ENCODE measurements at regions not wholly inside any gene's neighbourhood (a gene's known extent, or its start where the extent isn't known, plus 50 kb on each side); places are given as distances from the start of the nearest gene placed in this dataset.

DNA sequence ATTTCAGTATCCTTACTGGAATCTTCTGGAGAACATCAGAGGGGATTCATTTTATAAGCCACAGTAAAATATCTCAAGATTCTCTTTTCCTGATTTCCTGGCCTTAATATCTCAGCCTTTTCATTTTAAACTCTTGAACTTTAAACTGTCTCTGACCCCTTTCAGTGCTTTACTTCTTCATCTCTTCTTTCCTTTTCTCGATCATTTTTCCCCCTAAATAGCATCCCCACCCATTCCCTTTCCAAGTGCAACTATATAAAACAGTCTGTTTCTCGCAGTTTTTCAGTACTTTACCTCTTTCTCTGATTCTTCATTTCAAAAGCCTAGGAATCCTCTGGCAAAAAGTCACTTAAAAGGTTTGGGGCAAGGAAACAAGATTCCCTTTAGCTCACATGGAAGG lies 80.5 kb downstream of the PALM2AKAP2 start:
- WGBS, result 80% methylated on average over 2 of the region's 2 CpGs
- no peak for DNase-seq (ENCODE audit: low spot score in 2 of 2)
- Histone ChIP-seq H3K36me3 (no peaks in the 10 kb centered on the region), H3K27me3 (no peaks in the 10 kb centered on the region), H3K9me3 (no peaks in the 10 kb centered on the region), H3K27ac (no peak overlapping the region), H3K4me1 (peaks cover 16% of the 10 kb centered on the region), H3K4me3 (no peak overlapping the region)
- TF ChIP-seq POLR2AphosphoS5 (IDR thresholded peaks at IDR 0.05) (no peak), POLR2A (IDR thresholded peaks at IDR 0.05) (no peak), EP300 (IDR thresholded peaks at IDR 0.05) (no peak)
- TF ChIP-seq, protein P1, sequence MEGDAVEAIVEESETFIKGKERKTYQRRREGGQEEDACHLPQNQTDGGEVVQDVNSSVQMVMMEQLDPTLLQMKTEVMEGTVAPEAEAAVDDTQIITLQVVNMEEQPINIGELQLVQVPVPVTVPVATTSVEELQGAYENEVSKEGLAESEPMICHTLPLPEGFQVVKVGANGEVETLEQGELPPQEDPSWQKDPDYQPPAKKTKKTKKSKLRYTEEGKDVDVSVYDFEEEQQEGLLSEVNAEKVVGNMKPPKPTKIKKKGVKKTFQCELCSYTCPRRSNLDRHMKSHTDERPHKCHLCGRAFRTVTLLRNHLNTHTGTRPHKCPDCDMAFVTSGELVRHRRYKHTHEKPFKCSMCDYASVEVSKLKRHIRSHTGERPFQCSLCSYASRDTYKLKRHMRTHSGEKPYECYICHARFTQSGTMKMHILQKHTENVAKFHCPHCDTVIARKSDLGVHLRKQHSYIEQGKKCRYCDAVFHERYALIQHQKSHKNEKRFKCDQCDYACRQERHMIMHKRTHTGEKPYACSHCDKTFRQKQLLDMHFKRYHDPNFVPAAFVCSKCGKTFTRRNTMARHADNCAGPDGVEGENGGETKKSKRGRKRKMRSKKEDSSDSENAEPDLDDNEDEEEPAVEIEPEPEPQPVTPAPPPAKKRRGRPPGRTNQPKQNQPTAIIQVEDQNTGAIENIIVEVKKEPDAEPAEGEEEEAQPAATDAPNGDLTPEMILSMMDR (IDR thresholded peaks at IDR 0.05), result no peak

DNA sequence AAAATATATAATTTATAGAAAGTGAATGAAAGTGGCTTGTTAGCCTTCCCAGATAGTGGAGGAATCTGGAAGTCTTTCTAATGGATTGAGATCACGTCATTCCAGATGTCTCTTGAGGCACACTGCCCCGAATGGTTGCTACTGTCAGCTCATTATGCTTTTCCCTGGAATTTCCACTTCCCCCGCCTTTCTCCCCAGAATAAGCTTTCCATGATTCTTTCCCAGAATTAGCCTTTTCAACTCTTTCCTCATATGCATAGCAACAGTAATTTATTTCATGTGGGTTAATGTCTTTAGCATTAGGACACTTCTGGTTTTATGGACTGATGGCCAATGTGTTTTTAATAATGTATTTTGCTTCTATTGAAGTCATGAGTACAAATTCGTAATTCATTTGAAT lies 81.5 kb downstream of the PALM2AKAP2 start:
- no peaks in the 10 kb centered on the region for H3K9me3 ChIP-seq
- TF ChIP-seq, protein P1 (IDR thresholded peaks at IDR 0.05), result no peak
- TF ChIP-seq EP300 (IDR thresholded peaks at IDR 0.05) (no peak), POLR2AphosphoS5 (IDR thresholded peaks at IDR 0.05) (no peak), POLR2A (IDR thresholded peaks at IDR 0.05) (no peak)
- H3K36me3 ChIP-seq, result no peaks in the 10 kb centered on the region
- no peak overlapping the region for H3K4me3 ChIP-seq
- H3K27me3 ChIP-seq, result no peaks in the 10 kb centered on the region
- peak in 1 of 2 donors; percentile 63 for DNase-seq (ENCODE audit: low spot score in 2 of 2)
- H3K4me1 ChIP-seq, result peaks cover 16% of the 10 kb centered on the region
- H3K27ac ChIP-seq, result peak overlapping the region; percentile 54
- WGBS, result 27% methylated on average over 4 of the region's 4 CpGs

DNA sequence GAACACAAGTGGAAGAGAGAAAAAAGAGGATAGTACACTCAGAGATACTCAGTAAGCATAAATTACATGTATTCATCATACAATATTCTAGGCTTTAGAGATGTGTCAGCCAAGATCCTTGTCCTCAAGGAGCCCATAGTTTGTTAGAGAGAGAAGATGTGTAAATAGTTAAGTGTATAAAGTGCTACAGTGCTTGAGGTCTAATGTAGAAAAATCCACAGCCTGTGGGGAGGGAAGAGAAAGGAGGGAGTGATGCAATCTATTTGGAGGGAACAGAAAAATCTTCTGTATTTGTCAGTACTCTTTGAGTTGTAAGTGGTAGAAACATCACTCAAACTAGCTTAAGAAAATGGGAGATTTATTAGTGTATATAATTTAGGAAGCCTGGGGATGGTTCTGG lies 81.9 kb downstream of the PALM2AKAP2 start:
- no peak for DNase-seq (ENCODE audit: low spot score in 2 of 2)

DNA sequence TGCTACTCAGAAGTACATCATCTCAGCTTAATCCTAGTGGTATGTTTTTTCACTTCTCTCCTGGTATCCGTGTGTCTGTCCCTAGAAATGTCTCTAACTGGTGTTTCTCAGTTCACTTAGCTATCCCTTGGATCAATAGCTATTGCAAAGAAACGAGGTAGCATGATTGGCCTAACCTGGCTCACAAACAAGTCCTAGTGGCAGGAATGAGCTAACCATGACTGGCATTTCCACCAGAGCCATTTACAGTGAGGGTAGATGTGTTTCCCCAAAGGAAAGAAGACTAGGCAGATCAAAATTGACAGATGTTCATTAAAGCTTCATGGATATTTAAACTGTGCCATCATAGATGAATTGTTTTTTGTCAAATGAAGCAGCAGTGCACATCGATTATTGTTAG lies 82.5 kb downstream of the PALM2AKAP2 start:
- TF ChIP-seq, protein P1 (IDR thresholded peaks at IDR 0.05), result no peak
- TF ChIP-seq POLR2AphosphoS5 (IDR thresholded peaks at IDR 0.05), result no peak
- TF ChIP-seq EP300 (IDR thresholded peaks at IDR 0.05), result no peak
- no peak for TF ChIP-seq POLR2A (IDR thresholded peaks at IDR 0.05)
- Histone ChIP-seq H3K9me3 (no peaks in the 10 kb centered on the region), H3K27ac (peak overlapping the region; percentile 54), H3K4me3 (no peak overlapping the region), H3K27me3 (no peaks in the 10 kb centered on the region), H3K36me3 (no peaks in the 10 kb centered on the region), H3K4me1 (peaks cover 16% of the 10 kb centered on the region)
- 82% methylated on average over 3 of the region's 3 CpGs for WGBS
- no peak for DNase-seq (ENCODE audit: low spot score in 2 of 2)

More for the DNA sequence above, 81.9 kb downstream of the PALM2AKAP2 start:
- Histone ChIP-seq H3K4me1 (peaks cover 16% of the 10 kb centered on the region), H3K27ac (peak overlapping the region; percentile 54), H3K36me3 (no peaks in the 10 kb centered on the region), H3K4me3 (no peak overlapping the region), H3K9me3 (no peaks in the 10 kb centered on the region), H3K27me3 (no peaks in the 10 kb centered on the region)
- TF ChIP-seq POLR2A (IDR thresholded peaks at IDR 0.05) (no peak), POLR2AphosphoS5 (IDR thresholded peaks at IDR 0.05) (no peak), EP300 (IDR thresholded peaks at IDR 0.05) (no peak)

DNA sequence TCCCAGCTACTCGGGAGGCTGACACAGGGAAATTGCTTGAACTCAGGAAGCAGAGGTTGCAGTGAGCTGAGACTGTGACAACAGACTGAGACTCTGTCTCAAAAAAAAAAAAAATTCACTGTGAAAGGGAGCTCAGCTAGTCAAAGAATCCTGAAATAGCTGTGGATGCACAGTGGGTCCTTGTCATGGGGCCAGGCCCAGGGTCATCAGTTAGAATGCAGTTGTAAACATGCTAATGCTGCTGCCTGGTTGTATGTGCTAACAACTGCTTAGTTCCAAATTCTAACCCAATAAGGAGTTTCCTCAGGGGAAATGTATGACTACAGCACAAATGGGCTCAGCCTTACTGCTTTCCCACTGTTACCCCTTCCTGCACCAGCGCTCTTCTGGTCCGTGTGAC lies 84.0 kb downstream of the PALM2AKAP2 start:
- no peak for TF ChIP-seq POLR2AphosphoS5 (IDR thresholded peaks at IDR 0.05)
- no peak for TF ChIP-seq POLR2A (IDR thresholded peaks at IDR 0.05)
- TF ChIP-seq, protein P1 (IDR thresholded peaks at IDR 0.05), result no peak
- no peak overlapping the region for H3K27ac ChIP-seq
- WGBS, result 86% methylated on average over 3 of the region's 3 CpGs
- no peaks in the 10 kb centered on the region for H3K9me3 ChIP-seq
- H3K36me3 ChIP-seq, result no peaks in the 10 kb centered on the region
- H3K4me3 ChIP-seq, result no peak overlapping the region
- peaks cover 3% of the 10 kb centered on the region for H3K27me3 ChIP-seq
- H3K4me1 ChIP-seq, result peaks cover 19% of the 10 kb centered on the region
- no peak for DNase-seq (ENCODE audit: low spot score in 2 of 2)

DNA sequence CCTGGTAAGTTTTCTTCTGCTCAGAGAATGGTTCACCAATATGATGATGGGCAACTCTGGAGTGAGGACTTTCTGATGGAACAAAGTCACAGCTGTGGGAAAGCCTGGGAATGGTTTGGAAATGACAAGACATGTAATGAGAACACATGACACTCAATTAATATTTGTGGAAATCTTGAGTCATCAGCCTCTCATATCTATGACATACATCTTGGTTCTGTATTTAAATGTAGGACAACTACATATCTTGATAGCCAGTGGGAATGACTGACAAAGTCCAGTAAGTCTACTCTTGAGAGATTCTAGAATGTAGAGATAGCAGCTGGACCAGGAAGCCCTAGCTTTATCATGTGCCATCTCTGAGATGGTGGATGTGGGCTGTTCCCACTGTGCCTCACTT lies 85.5 kb downstream of the PALM2AKAP2 start:
- H3K27ac ChIP-seq, result no peak overlapping the region
- peaks cover 3% of the 10 kb centered on the region for H3K27me3 ChIP-seq
- no peaks in the 10 kb centered on the region for H3K9me3 ChIP-seq
- peaks cover 19% of the 10 kb centered on the region for H3K4me1 ChIP-seq
- no peaks in the 10 kb centered on the region for H3K36me3 ChIP-seq
- no peak for TF ChIP-seq POLR2AphosphoS5 (IDR thresholded peaks at IDR 0.05)
- TF ChIP-seq, protein P1 (IDR thresholded peaks at IDR 0.05), result no peak
- no peak for TF ChIP-seq EP300 (IDR thresholded peaks at IDR 0.05)
- no peak for TF ChIP-seq POLR2A (IDR thresholded peaks at IDR 0.05)
- no peak overlapping the region for H3K4me3 ChIP-seq
- no peak for DNase-seq (ENCODE audit: low spot score in 2 of 2)
